PC-9 (cell line): ENCODE measurements at regions not wholly inside any gene's neighbourhood (a gene's known extent, or its start where the extent isn't known, plus 50 kb on each side); places are given as distances from the start of the nearest gene placed in this dataset.

Experiments
- BruUV-seq: library from RNA; stranded (reverse); fragments of 400-500 nt; replicated peaks from 2 replicates; lab custom pipeline; 2021; lab: Mats Ljungman, UMichigan
- CTCF ChIA-PET: fragments of 300-600 bp; sonication (Branson Sonifier 250); formaldehyde crosslinking; loops from one replicate; lab custom pipeline; 2022; ENCODE audit warnings: antibody characterized with exemption; lab: Charles Lee
- POLR2A ChIA-PET: fragments of 300-600 bp; sonication (Branson Sonifier 250); formaldehyde crosslinking; loops from one replicate; lab custom pipeline; 2022; ENCODE audit warnings: antibody characterized with exemption; ENCODE audit not compliant: unreplicated experiment; lab: Charles Lee
- DNase-seq, 2 experiments: peaks; one replicate each; pipeline versions ENCODE4 v3.0.0 to v3.0.0-alpha.2; 2015 to 2022; ENCODE audit warnings: mixed read lengths in 1 of 2
- H2AFZ ChIP-seq: fragments of 200-600 bp; sonication (generic); 2 replicates; pipeline ENCODE4 v1.8.1; 2017; ENCODE audit warnings: antibody characterized with exemption
- H3F3A ChIP-seq: fragments of 200-600 bp; sonication (generic); 2 replicates; pipeline ENCODE4 v1.8.1; 2017; ENCODE audit warnings: antibody characterized with exemption, mild to moderate bottlenecking, low read depth; ENCODE audit not compliant: insufficient read depth
- H3K27ac ChIP-seq: fragments of 200-600 bp; sonication (generic); 2 replicates; pipeline ENCODE4 v1.6.1; 2016; ENCODE audit warnings: mixed run types
- H3K27me3 ChIP-seq: fragments of 200-600 bp; sonication (generic); 2 replicates; pipeline ENCODE4 v1.6.1; 2016; ENCODE audit warnings: low read depth, mixed run types; ENCODE audit not compliant: insufficient read depth
- H3K36me3 ChIP-seq: fragments of 200-600 bp; sonication (generic); 2 replicates; pipeline ENCODE4 v1.6.1; 2016; ENCODE audit warnings: low read depth, mixed run types
- H3K4me1 ChIP-seq: fragments of 200-600 bp; sonication (generic); replicated peaks from 2 replicates; pipeline ENCODE4 v1.6.1; 2016; ENCODE audit warnings: mixed run types; ENCODE audit not compliant: insufficient read depth
- H3K4me2 ChIP-seq: fragments of 200-600 bp; sonication (generic); 2 replicates; pipeline ENCODE4 v1.6.1; 2017; ENCODE audit warnings: mixed run types
- H3K4me3 ChIP-seq: fragments of 200-600 bp; sonication (generic); 2 replicates; pipeline ENCODE4 v1.6.1; 2016; ENCODE audit warnings: mixed run types
- H3K79me2 ChIP-seq: fragments of 200-600 bp; sonication (generic); 2 replicates; pipeline ENCODE4 v1.6.1; 2017; ENCODE audit warnings: low read depth, mixed run types
- H3K9me2 ChIP-seq: fragments of 200-600 bp; sonication (generic); 2 replicates; pipeline ENCODE4 v1.8.1; 2017; ENCODE audit warnings: mild to moderate bottlenecking; ENCODE audit not compliant: insufficient read depth
- H3K9me3 ChIP-seq: fragments of 200-600 bp; sonication (generic); 2 replicates; pipeline ENCODE4 v1.8.1; 2016; ENCODE audit warnings: low read depth; ENCODE audit not compliant: insufficient read depth
- H4K20me1 ChIP-seq: fragments of 200-600 bp; sonication (generic); 2 replicates; pipeline ENCODE4 v1.8.1; 2017; ENCODE audit not compliant: insufficient read depth
- EZH2 ChIP-seq: fragments of 200-600 bp; sonication (generic); IDR thresholded peaks from 2 replicates; pipeline ENCODE4 v1.8.0; 2017; ENCODE audit warnings: antibody characterized with exemption, low read depth
- intact Hi-C: fragments of 100-400 bp; cut with micrococcal nuclease; formaldehyde crosslinking; loops from one replicate; pipeline ENCODE4 v1.10.0; 2022; ENCODE audit not compliant: unreplicated experiment
- TF ChIP-seq, protein P1 (sequence below): fragments of 200-600 bp; sonication (generic); conservative IDR thresholded peaks from 2 replicates; pipeline ENCODE4 v1.6.1; 2017; ENCODE audit warnings: mixed run types, antibody characterized with exemption, mild to moderate bottlenecking, moderate library complexity

- POLR2A ChIA-PET = no interaction called here
- no peaks in the 10 kb centered on the region for H4K20me1 ChIP-seq
- H3K4me1 ChIP-seq = peaks cover 20% of the 10 kb centered on the region
- H3K4me2 ChIP-seq = peak overlapping the region; percentile 64
- CTCF ChIA-PET = no interaction called here
- no peak overlapping the region for H3K4me3 ChIP-seq
- H3K79me2 ChIP-seq = no peaks in the 10 kb centered on the region
- TF ChIP-seq EZH2 = no peak
- TF ChIP-seq, protein P1, sequence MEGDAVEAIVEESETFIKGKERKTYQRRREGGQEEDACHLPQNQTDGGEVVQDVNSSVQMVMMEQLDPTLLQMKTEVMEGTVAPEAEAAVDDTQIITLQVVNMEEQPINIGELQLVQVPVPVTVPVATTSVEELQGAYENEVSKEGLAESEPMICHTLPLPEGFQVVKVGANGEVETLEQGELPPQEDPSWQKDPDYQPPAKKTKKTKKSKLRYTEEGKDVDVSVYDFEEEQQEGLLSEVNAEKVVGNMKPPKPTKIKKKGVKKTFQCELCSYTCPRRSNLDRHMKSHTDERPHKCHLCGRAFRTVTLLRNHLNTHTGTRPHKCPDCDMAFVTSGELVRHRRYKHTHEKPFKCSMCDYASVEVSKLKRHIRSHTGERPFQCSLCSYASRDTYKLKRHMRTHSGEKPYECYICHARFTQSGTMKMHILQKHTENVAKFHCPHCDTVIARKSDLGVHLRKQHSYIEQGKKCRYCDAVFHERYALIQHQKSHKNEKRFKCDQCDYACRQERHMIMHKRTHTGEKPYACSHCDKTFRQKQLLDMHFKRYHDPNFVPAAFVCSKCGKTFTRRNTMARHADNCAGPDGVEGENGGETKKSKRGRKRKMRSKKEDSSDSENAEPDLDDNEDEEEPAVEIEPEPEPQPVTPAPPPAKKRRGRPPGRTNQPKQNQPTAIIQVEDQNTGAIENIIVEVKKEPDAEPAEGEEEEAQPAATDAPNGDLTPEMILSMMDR = no peak
- H3K9me3 ChIP-seq = no peaks in the 10 kb centered on the region
- intact Hi-C loops = no loop called here
- no peak overlapping the region; the same call in 1 of the 2 replicates for H2AFZ ChIP-seq
- DNase-seq = peak in 1 of 2 experiments; percentile 80
- no peaks in the 10 kb centered on the region for H3K36me3 ChIP-seq
- H3K9me2 ChIP-seq = no peaks in the 10 kb centered on the region; the same call in 1 of the 2 replicates
- H3K27me3 ChIP-seq = no peaks in the 10 kb centered on the region
- peaks cover 5% of the 10 kb centered on the region; the same call in 1 of the 2 replicates for H3F3A ChIP-seq
- 0 out of 2 replicates have a peak overlapping the region, but pooled peaks have one; percentile 24 for H3K27ac ChIP-seq
- BruUV-seq = no TSS peak
Observed at GRCh38 chr9:25519286-25519685, 159.0 kb downstream of the TUSC1 start.

DNA sequence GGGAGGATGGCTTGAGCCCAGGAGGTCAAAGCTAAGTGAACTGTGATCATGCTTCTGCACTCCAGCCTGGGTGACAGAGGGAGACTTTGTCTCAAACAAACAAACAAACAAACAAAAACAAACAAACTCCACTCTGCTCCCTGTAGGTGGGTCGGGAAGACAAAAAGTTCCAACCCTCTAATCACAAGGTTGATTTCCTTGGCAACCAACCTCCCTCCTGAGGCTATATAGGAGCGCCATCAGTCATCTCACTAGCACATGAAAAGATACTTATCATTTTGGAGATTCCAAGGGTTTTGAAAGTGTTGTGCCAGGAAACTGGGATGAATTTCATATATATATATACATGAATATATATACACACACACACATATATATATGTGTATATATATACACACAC is 160.5 kb downstream of the TUSC1 start:
- Histone ChIP-seq H3K4me2 (no peak overlapping the region), H3K4me3 (no peak overlapping the region), H3K9me2 (no peaks in the 10 kb centered on the region; the same call in 1 of the 2 replicates), H3K4me1 (peaks cover 28% of the 10 kb centered on the region), H3K9me3 (no peaks in the 10 kb centered on the region), H3K79me2 (no peaks in the 10 kb centered on the region), H3K36me3 (no peaks in the 10 kb centered on the region), H3F3A (peaks cover 8% of the 10 kb centered on the region; the same call in 1 of the 2 replicates), H3K27me3 (no peaks in the 10 kb centered on the region), H4K20me1 (no peaks in the 10 kb centered on the region), H3K27ac (no peak overlapping the region), H2AFZ (no peak overlapping the region)
- TF ChIP-seq, protein P1 = no peak
- TF ChIP-seq EZH2 = no peak
- ChIA-PET POLR2A (no interaction called here), CTCF (no interaction called here)
- BruUV-seq = no TSS peak
- no peak for DNase-seq
- intact Hi-C loops = no loop called here

- CTCF ChIA-PET = no interaction called here
- H3K4me2 ChIP-seq = peak overlapping the region; percentile 36; the same call in 1 of the 2 replicates
- POLR2A ChIA-PET = no interaction called here
- peak in 1 of 2 experiments; percentile 37 for DNase-seq
- no peaks in the 10 kb centered on the region for H3K9me3 ChIP-seq
- H3F3A ChIP-seq = 0 out of 2 replicates have a peak, but pooled peaks cover 3% of the 10 kb centered on the region
- no peaks in the 10 kb centered on the region for H3K9me2 ChIP-seq
- H3K4me1 ChIP-seq = peaks cover 8% of the 10 kb centered on the region; the same call in 1 of the 2 replicates
- TF ChIP-seq EZH2 = no peak
- 0 out of 2 replicates have a peak overlapping the region, but pooled peaks have one; percentile 6 for H3K27ac ChIP-seq
- H4K20me1 ChIP-seq = no peaks in the 10 kb centered on the region
- H3K4me3 ChIP-seq = no peak overlapping the region
- H3K27me3 ChIP-seq = no peaks in the 10 kb centered on the region
- H2AFZ ChIP-seq = no peak overlapping the region
- no TSS peak for BruUV-seq
- no peaks in the 10 kb centered on the region for H3K36me3 ChIP-seq
- H3K79me2 ChIP-seq = no peaks in the 10 kb centered on the region
- intact Hi-C loops = no loop called here
Observed at GRCh38 chr9:25513509-25514033, 164.7 kb downstream of the TUSC1 start.
